Epithelial cell of esophagus (primary cell): ENCODE measurements at regions not wholly inside any gene's neighbourhood (a gene's known extent, or its start where the extent isn't known, plus 50 kb on each side); places are given as distances from the start of the nearest gene placed in this dataset.
"Not testable (repeated sequence)": the region's sequence is repeated elsewhere in the genome, so short reads cannot be mapped to it uniquely, and the experiment has no call there.

ENCODE experiments used
- DNase-seq: peaks from one replicate; pipeline ENCODE4 v3.0.0; 2010; ENCODE audit warnings: low read depth
- H3K4me3 ChIP-seq: 2 replicates; pipeline ENCODE4 v1.5.1; 2011; ENCODE audit warnings: mild to moderate bottlenecking, low read length, control low read depth
- CTCF ChIP-seq: IDR thresholded peaks from 2 replicates; pipeline ENCODE4 v1.5.1; 2011; ENCODE audit warnings: low read depth, mild to moderate bottlenecking, low read length, control low read depth, inconsistent platforms; ENCODE audit not compliant: insufficient read depth; ENCODE audit errors: missing control alignments

GRCh38 chr6:85347812-85348211, 102.1 kb upstream of the NT5E start:
- H3K4me3 ChIP-seq = no peak overlapping the region
- DNase-seq = peak; percentile 27
- TF ChIP-seq CTCF = no peak

GRCh38 chr6:85346196-85346595, 103.7 kb upstream of the NT5E start:
- peak; percentile 62 for DNase-seq
- no peak for TF ChIP-seq CTCF
- no peak overlapping the region for H3K4me3 ChIP-seq

- no peak overlapping the region for H3K4me3 ChIP-seq
- peak; percentile 93 for DNase-seq
- no peak for TF ChIP-seq CTCF
Measured at GRCh38 chr6:85344996-85345395, 104.9 kb upstream of the NT5E start.

GRCh38 chr6:85343428-85343827, 106.5 kb upstream of the NT5E start:
- H3K4me3 ChIP-seq = no peak overlapping the region
- DNase-seq = no peak
- TF ChIP-seq CTCF = no peak

GRCh38 chr6:85329196-85329595, 120.7 kb upstream of the NT5E start:
- no peak for TF ChIP-seq CTCF
- DNase-seq = no peak
- H3K4me3 ChIP-seq = no peak overlapping the region

- DNase-seq, H3K4me3 ChIP-seq: not testable (repeated sequence)
Measured at GRCh38 chr6:85325811-85326210, 124.1 kb upstream of the NT5E start.

- peak; percentile 94 for TF ChIP-seq CTCF
- DNase-seq = peak; percentile 86
- no peak overlapping the region for H3K4me3 ChIP-seq
Measured at GRCh38 chr6:85323435-85324040, 126.3 kb upstream of the NT5E start.
